ENCODE measurements at regions not wholly inside any gene's neighbourhood (a gene's known extent, or its start where the extent isn't known, plus 50 kb on each side); places are given as distances from the start of the nearest gene placed in this dataset.

DNA sequence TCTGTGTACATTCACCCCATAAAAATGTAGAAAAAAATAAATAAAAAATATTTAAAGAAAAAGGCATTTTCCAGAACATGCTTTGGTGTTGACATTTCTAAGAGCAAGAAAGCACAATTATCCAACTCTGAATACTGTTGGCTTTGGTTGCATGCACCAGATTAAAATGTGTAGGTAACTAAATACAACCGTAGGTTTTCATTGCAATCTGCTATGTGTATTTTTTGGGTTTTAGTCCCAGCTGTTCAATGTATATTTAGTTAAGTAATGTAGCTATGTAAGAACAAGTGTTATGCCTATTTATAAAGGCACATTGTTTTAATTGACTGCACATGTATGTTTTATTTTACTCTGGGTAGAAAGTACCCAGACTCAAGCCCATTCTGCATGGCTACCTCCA is 108.1 kb upstream of the PAQR3 start:
- peaks cover 6% of the 10 kb centered on the region for H3K4me1 ChIP-seq (ENCODE audit: low read depth)
- H3K36me3 ChIP-seq = no peaks in the 10 kb centered on the region
- TF ChIP-seq, protein P1, sequence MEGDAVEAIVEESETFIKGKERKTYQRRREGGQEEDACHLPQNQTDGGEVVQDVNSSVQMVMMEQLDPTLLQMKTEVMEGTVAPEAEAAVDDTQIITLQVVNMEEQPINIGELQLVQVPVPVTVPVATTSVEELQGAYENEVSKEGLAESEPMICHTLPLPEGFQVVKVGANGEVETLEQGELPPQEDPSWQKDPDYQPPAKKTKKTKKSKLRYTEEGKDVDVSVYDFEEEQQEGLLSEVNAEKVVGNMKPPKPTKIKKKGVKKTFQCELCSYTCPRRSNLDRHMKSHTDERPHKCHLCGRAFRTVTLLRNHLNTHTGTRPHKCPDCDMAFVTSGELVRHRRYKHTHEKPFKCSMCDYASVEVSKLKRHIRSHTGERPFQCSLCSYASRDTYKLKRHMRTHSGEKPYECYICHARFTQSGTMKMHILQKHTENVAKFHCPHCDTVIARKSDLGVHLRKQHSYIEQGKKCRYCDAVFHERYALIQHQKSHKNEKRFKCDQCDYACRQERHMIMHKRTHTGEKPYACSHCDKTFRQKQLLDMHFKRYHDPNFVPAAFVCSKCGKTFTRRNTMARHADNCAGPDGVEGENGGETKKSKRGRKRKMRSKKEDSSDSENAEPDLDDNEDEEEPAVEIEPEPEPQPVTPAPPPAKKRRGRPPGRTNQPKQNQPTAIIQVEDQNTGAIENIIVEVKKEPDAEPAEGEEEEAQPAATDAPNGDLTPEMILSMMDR (IDR thresholded peaks at IDR 0.05; ENCODE audit: low read depth, low read length) = no peak
- no peaks in the 10 kb centered on the region for H3K9me3 ChIP-seq (ENCODE audit: low read depth)
- no peak overlapping the region for H3K4me3 ChIP-seq
- no peak overlapping the region for H3K27ac ChIP-seq
- H3K27me3 ChIP-seq = no peaks in the 10 kb centered on the region
- DNase-seq (ENCODE audit: low read depth in 1 of 2, low spot score in 1 of 2) = no peak

DNA sequence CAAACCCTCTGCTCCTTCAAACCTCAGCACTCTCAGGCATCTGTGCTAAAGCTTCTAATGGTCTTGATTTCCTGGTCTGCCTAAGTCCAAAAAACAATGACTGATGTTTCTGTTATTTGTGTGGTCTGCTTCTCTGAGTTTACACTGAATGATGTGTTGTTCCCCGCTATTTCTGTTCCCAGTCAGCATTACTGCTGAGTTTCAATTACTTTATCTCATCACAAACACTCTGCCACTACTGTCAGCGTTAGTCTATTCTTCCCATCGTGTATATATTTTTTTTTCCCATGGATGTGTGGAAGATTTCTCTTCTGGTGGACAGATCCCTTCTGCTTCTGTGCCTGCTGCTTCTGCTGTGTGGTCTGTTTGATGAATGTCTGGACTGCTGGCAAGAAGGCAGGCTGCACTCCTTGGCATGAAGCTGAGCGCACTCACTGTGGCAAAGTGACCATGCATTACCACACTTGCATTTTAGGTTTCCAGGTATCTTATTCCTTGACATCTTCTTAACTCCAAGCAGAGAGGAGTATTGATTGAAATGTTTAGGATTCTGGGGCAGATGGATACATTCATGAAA is 106.9 kb upstream of the PAQR3 start:
- no peak for DNase-seq (ENCODE audit: low read depth in 1 of 2, low spot score in 1 of 2)
- TF ChIP-seq, protein P1 (IDR thresholded peaks at IDR 0.05; ENCODE audit: low read depth, low read length) = no peak
- H3K4me1 ChIP-seq (ENCODE audit: low read depth) = peaks cover 10% of the 10 kb centered on the region

DNA sequence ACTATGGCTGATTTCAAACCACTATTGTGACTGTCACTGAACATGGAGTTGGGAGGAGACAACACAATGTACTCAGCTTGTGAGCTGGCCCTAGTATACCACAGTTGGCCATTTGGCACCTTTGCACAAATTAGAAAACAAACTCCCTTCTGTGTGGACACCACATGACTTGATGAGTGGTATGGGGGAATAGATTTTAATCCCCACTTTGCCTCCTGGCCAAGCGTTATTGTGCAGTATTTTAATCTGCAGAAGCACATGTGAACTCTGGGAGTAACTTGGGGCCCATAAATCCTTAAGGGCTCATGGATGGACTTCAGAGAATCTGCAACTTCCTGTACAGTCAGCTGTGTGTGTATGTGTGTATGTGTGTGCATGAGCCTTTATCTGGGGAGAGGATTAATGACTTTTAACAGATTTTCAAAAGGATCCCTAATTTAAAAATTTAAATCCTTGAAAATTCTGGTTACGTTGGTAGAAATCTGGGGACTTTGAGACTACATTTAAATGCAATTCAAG is 105.0 kb upstream of the PAQR3 start:
- TF ChIP-seq, protein P1 (IDR thresholded peaks at IDR 0.05; ENCODE audit: low read depth, low read length) = no peak

More for the DNA sequence above, 106.9 kb upstream of the PAQR3 start:
- Histone ChIP-seq H3K27me3 (no peaks in the 10 kb centered on the region), H3K36me3 (no peaks in the 10 kb centered on the region), H3K9me3 (ENCODE audit: low read depth) (no peaks in the 10 kb centered on the region), H3K4me3 (no peak overlapping the region), H3K27ac (peak overlapping the region; percentile 44)

DNA sequence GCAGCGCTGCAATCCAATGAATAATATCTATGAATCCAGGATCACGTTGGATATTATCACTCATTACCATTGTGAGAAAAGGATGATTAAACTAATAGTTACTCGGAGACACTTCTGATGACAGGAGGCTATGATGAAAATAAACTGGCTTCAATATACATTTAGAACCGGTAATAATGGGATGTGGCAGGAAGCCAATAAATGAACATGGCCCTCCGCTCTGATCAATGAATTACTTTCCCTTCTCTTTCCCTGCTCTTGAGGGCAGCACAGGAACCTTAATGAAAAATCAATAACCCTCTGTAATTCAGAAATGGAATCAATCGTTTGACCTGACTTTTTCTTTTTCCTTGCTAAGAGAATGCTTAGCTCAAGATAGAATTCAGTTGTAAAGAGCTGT is 103.9 kb upstream of the PAQR3 start:
- Histone ChIP-seq H3K4me1 (ENCODE audit: low read depth) (peaks cover 10% of the 10 kb centered on the region), H3K4me3 (no peak overlapping the region), H3K27ac (no peak overlapping the region), H3K9me3 (ENCODE audit: low read depth) (no peaks in the 10 kb centered on the region), H3K36me3 (no peaks in the 10 kb centered on the region), H3K27me3 (no peaks in the 10 kb centered on the region)
- no peak for DNase-seq (ENCODE audit: low read depth in 1 of 2, low spot score in 1 of 2)
- TF ChIP-seq, protein P1 (IDR thresholded peaks at IDR 0.05; ENCODE audit: low read depth, low read length) = no peak

More for the DNA sequence above, 105.0 kb upstream of the PAQR3 start:
- no peak for DNase-seq (ENCODE audit: low read depth in 1 of 2, low spot score in 1 of 2)
- H3K4me1 ChIP-seq (ENCODE audit: low read depth) = peaks cover 10% of the 10 kb centered on the region
- no peak overlapping the region for H3K27ac ChIP-seq
- no peaks in the 10 kb centered on the region for H3K9me3 ChIP-seq (ENCODE audit: low read depth)
- H3K27me3 ChIP-seq = no peaks in the 10 kb centered on the region
- H3K4me3 ChIP-seq = no peak overlapping the region
- no peaks in the 10 kb centered on the region for H3K36me3 ChIP-seq

DNA sequence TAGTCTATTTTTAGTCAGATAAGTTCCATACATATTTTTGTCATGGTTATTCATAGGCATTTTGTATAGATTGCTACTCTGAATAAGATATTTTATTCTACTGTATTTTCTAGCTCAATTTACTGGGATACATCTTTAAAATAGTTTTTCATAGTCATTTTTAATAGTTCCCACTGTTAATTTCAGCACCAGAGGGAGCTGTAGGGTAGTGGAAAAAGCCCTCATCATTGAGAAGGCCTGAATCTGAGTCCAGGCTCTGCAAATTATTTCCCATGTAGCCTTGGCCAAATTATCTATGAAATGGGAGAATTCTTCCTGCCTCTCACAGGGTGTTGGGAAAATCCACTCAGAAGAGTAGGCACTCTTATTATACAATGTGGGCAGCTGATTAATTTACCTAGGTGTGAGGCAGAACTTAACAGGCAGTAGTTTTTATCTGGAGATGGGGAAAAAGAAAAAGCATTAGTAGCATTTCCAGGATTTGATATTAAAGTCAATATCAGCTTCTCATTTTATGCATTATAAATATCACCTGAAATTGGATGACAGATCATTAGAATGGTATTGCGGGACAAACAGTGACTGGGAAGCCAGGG is 102.9 kb upstream of the PAQR3 start:
- H3K36me3 ChIP-seq = no peaks in the 10 kb centered on the region
- peak; percentile 59 to 72 for DNase-seq (ENCODE audit: low read depth in 1 of 2, low spot score in 1 of 2)
- no peak overlapping the region for H3K27ac ChIP-seq
- no peaks in the 10 kb centered on the region for H3K27me3 ChIP-seq
- H3K9me3 ChIP-seq (ENCODE audit: low read depth) = no peaks in the 10 kb centered on the region
- TF ChIP-seq, protein P1 (IDR thresholded peaks at IDR 0.05; ENCODE audit: low read depth, low read length) = peak; percentile 58
- H3K4me1 ChIP-seq (ENCODE audit: low read depth) = peaks cover 19% of the 10 kb centered on the region
- H3K4me3 ChIP-seq = no peak overlapping the region
